Fibroblast of skin of scalp (primary cell): ENCODE measurements at regions not wholly inside any gene's neighbourhood (a gene's known extent, or its start where the extent isn't known, plus 50 kb on each side); places are given as distances from the start of the nearest gene placed in this dataset.
A peak's percentile ranks its signal among the peaks of the same experiment; 100 is the strongest.
"Not testable (repeated sequence)": the region's sequence is repeated elsewhere in the genome, so short reads cannot be mapped to it uniquely, and the experiment has no call there.

Experiments
- DNase-seq: peaks from one replicate; pipeline ENCODE4 v3.0.0-alpha.2; 2013

DNA sequence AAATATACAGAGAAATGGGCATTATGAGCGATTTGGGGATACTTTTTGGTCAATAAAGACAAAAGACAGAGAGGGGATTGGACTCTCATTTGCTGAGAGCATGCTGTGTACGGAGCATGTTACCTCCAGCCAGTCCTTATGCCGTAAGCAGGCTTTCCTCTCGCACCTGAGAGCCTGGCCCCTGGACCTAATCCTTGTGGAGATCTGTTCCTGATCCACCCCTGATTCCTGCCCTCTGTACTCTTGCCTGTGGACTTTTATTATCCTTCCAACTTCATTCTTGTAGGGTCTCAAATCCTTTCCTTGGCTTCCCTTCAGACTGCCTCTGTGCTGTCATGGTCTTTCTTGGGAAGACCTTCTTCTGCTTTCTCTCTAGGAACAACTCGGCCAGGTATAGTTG lies 803.1 kb upstream of the RAB6C start:
- no peak for DNase-seq

DNA sequence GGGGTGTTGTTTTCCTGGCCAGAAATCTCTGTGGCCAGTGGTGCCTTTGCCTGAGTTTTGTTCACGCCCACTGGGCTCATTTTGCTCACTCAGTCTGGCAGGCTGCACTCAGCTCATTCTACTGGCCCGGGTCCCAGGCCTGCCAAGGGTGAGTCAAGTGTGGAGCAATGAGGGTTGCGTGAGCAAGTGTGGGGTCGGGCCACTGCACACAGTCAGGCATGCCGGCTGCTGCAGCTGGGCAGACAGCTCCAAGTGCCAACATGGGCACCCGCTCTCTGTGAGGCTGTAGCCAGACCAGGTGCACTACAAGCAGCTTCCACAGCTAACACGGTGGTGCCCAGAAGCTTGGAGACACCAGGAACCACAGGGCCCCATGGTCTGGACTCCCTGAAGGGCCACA lies 801.1 kb upstream of the RAB6C start:
- no peak for DNase-seq

DNA sequence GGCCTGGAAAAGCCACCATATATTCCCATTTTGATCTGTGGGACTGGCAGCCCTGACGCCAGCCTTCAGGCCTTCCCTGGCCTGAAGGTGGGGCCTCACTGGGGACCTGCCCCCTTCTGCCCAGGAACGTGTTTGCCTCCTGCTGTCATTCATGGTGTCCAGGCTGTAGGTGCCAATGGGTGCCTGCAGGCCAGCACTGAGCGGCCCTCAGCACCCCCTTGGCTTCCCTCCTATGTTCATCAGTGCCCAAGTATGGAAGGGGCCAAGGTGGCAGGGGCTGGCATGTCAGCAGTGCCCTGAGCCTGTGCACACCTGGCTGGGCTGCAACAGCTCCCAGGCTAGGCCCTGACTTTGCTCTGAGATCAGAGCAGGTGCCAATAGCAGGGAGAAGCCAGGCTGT lies 800.3 kb upstream of the RAB6C start:
- DNase-seq = no peak

DNA sequence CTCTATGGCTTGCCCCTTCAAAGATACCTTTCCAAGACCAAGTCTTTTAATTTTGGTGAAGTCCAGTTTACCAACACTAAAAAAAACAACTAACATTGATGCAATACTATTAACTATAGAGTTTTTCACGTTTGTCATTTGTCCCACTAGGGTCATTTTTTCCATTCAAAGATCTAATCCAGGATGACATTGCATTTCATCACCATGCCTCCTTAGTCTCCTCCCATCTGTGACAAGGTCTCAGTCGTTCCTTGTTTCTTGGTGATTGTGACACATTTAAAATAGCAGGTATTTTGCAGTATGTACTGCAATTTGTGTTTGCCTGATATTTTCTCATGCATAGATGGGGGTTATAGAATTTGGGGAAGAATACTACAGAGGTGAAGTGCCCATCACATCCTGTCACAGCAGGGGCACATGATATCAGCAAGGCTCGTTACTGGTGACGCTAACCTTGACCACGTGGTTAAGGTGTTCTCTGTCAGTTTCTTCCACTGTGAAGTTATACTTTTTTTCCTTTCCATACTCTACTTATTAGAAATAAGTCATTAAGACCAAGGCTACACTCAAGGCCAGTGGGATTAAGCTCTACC lies 799.2 kb upstream of the RAB6C start:
- DNase-seq = no peak

DNA sequence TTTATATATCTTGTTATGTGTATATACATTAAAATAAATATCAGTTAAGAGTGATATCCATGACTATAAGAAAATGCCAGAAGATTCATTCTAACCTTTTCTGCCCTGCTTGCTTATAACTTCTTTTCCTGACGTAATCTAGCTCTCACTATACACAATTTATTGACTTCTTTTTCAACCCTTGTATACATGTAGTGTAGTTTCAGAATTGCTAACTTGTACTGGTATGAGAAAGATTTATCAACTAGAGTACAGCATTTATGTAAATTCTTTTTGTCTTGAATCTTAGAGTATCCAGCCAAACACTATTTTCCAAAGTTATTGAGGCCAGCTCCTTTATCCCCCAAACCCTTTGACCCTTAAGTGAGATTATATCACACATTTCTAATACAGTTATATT lies 798.0 kb upstream of the RAB6C start:
- DNase-seq = no peak

DNA sequence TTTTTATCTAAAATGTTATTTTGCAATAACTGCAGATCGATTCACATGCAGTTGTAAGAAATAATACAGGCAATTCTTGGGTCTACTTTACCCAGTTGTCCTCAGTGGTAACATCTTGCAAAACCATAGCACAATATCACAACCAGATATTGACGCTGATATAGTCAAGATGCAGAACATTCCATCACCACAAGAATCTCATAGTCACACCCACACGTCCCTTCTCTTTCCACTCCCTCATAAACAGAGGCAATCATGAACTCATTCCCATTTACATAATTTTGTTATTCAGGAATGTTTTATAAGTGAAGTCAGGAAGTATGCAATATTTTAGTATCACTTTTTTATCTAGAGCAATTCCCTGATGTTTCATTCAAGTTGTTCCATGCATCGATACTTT lies 797.5 kb upstream of the RAB6C start:
- no peak for DNase-seq

DNA sequence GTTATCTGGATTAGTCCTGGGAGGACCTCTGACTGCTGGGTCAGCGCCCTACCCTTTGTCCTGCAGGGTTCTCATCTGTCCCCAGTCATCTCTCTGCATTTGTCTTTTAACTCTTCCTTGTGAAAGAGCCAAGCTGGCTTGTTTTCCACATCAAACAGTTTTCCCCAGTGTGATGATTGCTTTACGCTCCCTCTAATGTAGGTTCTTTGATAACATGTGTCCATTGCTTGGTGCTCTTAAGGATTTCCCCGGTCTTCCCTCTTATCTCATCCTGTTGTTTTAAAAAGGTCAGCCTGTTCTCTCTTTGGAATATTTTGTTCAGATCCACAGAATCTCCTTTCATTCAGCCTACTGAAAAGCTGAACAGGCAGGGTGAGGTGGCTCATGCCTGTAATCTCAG lies 792.1 kb upstream of the RAB6C start:
- no peak for DNase-seq

DNA sequence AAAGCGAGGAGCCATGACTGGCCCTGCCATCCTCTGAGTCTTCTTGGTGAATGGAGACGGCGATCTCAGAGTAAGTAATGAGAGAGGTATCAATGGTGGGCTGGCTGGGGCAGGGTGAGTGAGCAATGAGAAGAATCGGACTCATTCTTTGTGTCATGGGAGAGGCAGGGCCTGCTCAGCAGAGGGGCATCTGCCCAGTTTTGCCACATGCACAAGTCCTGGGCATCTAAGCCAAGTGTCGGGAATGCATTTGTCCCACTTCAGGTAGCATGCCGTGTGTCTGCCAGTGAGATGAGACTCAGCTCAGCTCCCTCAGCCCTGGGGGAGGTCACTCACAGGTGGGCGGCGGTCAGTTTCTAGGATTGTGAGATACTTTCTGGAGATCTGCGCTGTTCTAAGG lies 791.0 kb upstream of the RAB6C start:
- no peak for DNase-seq

DNA sequence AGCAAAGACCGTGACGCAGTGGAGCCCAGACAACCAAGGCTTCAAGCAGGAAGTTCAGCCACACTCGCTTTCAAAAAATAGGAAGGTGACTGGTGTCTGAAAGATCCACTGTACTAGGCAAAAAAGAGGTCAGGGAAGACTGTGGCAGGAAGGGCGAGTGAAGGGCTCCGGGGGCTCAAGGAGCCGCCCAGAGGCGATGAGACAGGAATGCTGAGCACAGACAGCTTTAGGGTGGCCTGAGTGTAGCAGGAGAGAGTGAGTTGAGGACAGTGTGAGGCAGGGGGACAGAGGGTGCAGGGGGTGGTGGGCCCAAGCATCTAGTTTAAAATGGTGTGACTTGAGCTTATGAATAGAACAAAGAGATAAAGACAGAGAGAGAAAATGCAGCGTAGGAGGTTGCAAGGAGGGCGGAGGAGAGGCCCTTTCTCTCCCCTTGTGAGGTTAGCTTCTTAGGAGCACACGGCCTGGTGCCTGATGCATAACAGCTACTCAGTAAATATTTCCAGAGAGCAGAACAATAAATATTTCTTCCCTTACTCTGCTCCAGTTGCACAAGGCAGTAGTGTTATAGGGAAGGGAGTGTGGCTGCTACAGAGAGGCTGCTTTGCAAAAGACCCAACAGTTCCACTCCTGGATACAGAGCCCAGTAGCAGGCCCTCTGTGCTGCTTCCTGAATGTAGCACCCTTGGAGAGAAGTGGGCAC lies 789.7 kb upstream of the RAB6C start:
- DNase-seq = no peak

DNA sequence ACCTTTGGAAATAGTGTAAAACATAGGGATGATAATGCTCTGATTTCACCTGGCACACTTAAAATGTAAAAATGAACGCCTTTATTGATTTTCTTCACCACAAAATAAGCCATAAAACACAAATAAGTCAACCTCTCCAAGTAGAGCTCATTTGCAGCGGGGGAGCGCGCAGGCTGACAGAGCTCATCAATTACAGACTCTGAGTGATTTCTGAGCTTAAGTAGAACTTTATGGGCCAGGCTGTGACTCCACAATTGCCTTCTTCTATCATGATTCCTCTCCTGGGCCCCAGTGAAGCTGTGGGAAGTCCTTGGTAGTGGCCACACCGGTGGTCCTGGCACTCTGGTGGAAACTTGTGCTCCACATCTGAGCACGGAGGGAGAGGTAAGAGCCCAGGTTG lies 789.0 kb upstream of the RAB6C start:
- no peak for DNase-seq

DNA sequence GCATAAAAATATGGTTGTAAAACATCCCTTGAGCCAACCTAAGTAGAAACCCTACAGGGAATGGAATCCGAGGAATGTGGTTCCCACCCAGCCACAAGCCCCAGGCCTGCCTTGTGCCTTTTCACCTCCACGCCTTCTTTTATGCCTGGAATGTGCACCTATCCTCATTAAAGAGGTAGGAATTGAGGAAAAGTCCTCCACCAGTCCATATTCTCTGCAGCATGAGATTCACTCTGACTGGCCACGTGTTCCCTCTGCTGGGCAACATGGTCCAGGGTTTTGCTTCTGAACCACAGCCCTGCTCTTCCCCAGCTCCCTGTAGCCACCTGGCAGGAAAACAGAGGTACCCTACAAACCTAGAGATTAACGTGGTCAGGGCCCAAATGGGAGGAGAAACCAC lies 787.9 kb upstream of the RAB6C start:
- DNase-seq = no peak

DNA sequence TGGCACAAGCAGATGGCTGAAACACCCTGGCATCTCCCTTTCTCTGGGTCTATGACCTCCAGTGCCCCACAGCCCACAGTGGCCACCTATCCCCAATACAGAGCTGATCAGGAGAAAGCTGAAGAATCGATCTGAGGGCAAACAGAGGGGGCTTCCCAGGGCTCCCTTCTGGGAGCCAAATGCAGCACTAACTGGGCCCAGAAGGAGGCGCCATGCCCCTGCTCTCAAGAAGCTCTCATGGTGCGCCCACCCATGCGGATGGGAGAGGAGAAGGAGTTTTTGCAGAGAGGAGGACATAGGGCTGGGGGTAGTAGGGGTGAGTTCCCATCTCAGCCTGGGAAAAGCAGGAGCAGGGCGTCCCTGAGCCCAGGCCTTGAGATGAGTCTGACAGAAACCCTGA lies 787.3 kb upstream of the RAB6C start:
- DNase-seq = no peak

DNA sequence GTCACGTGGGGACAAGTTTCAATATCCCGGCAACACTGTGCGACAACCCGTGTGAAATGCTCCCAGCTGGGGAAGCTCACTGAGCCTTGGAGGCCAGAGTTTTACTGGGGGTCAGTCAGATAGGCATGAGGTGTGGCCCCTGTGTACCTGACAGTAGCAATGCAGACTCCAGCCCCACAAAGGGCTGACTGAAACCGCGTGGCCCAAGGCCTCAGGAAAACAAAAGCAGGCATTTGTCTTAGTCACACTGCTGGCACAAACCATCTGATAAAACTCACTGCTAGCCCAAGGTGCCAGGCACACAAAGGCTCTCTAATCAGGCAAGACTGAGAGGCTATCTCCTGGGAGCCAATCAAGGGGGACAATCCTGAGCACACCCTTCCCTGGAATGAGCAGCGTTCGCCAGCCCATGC lies 786.6 kb upstream of the RAB6C start:
- no peak for DNase-seq

DNA sequence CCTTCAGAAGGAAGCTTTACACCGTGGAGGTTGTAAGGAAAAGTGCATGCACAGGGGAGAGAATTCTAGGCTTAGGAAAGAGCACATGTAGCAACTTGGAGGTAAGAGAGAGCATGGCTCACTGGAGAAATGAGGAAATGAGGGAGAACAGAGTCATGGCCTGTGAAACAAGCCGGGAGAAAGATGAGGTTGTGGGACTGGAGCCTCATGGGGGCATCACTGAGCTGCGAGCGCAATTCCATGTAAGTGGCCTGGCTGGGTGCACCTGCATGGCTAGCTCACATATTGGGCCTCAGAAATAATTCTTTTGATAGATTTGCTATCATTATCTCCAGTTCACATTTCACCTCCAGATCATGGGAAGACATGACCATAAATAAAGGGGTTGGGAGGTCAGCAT lies 785.5 kb upstream of the RAB6C start:
- DNase-seq = no peak

DNA sequence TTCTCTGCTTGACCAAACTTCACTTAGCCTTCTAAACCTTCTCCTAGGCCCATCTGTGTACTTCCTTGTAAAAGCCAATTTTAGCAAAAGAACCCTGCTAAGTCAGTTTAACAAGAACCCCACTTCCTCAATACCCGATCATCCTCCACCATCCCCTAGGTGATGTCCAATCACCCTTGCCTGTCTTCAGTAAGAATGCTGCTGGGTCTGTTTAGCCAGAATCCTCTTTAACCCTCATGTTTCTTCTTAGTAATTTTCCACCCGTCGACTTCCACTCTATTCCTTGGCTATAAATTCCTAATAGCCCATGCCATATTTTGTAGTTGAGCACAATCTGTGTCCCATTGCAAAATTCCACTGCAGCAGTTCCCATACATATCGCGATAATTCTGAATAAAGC lies 780.0 kb upstream of the RAB6C start:
- no peak for DNase-seq

DNA sequence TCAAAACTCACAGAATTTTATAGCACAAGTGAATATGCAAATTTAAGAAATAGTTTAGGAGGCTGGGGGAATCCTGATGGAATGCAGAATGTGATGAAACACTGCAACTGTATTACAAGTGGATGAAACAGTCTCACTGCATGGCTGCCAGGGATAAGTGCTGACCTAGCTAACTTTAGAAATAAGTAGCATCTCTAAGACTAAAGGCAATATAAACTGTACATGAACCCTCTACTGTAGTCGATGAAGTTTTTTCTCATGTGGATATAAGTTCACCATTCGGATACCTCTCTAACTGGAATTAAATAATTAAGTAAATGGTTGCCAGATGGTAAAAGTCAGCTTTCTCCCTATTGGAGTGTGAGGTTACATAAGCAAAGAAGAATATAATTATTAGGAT lies 777.8 kb upstream of the RAB6C start:
- DNase-seq = peak; percentile 66

DNA sequence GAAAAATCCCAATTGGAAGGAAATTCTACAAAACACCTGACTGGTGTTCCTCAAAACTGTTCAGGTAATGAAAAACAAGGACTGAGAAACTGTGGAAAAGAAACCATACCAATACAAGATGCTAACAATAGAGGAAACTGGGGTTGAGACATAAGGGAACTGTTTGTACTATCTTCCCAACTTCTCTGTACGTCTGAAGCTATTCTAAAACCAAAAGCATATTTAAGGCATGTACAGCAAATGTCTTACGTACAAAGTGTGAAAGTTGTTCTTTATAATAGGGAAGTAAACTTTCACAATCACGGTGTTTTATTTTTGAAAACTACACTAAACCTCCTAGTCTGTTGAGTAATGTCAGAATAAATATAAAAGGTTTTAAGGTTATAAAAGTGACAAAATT lies 776.1 kb upstream of the RAB6C start:
- DNase-seq = no peak

DNA sequence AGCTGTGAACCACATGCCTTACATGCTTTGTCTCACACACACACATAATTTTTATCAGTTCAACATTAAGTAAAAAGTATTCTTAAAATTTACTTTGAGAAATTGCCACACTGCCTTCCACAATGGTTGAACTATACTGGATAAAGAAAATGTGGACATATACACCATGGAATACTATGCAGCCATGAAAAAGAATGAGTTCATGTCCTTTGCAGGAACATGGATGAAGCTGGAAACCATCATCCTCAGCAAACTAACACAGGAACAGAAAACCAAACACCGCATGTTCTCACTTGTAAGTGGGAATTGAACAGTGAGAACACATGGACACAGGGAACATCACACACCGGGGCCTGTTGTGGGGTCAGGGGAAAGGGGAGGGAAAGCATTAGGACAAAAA lies 774.9 kb upstream of the RAB6C start:
- not testable (repeated sequence) for DNase-seq

DNA sequence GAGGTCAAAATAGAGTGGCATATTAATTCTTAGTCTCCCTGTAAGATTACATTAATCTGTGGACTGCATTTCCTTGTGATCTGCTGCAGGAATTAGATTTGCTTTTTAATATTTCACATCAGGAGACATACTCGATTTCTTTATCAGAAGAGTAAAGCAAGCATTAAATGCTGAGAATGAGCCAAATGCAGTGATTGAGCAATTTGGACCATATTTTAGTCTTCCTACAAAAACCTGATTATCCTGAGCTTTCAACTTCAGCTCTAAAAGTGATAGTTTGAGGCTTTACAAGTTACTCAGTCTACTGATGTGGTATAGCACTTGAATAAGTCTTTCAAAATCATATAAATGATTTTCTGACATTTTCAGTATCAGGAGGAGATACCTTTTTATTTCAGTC lies 774.3 kb upstream of the RAB6C start:
- DNase-seq = no peak

DNA sequence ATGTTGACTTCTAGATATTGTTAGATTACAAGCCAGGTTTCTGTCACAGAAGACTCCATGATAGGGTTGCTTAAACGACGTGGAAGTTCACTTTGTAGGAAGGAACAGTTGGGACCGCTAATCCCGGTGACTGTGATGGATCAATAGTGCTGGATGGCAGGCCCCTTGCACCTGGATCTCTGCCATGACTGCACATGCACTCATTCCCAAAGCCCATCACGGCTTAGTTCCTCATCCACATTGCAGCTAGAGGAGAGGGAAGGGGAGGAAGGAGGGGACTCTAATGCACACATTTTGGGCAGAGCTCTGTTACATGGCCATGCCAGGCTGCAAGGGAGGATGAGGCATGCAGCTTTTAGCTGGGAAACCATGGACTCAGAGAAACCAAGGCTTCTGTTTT lies 773.7 kb upstream of the RAB6C start:
- DNase-seq = no peak

DNA sequence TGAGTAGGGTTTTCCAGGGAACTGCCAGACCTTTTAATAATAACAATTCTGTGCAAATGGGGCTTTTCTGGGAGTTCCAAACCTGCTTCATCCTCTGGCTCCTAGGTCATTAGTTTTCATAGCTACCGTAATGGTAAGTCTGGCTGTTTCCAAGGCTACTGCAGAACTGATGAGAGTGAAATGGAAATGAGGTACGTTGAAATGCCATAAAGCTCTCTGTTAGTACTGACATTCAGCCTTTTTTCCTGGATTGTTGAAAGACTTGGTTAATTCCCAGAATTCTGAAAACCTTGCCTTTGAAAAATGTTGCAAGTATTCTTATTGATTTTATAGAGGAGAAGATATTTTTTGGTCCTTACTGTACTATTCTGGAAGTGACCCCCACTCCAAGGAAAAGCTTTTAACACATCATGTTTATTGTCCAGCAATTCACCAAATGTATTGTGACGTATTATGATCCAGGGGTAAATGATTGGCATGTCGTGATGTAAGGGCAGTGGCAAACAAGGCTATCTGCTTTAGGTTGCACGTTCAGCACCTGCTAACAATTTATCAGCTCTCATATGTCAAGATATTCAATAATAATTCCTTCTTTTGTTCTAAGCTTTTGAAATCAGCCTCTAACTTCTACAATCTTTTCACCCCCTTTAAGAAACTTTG lies 767.0 kb upstream of the RAB6C start:
- no peak for DNase-seq

DNA sequence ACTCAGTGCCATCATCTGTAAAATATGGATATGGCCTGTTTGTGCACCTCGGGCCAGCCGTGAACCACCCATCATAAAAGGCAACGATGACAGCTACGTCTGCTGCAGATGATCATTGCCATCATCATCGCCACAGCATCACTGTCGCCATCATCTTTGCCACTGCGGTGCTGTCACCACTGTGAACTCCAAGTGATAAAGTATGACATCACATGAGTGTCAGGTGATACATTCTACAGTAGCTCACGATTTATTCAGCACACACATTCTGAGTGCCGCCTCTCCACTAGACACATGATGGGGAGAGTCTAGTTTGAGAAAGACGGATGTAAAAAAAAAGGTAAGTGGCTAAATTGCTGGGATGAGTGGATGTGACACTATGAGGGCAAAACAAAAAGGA lies 755.4 kb upstream of the RAB6C start:
- DNase-seq = no peak

DNA sequence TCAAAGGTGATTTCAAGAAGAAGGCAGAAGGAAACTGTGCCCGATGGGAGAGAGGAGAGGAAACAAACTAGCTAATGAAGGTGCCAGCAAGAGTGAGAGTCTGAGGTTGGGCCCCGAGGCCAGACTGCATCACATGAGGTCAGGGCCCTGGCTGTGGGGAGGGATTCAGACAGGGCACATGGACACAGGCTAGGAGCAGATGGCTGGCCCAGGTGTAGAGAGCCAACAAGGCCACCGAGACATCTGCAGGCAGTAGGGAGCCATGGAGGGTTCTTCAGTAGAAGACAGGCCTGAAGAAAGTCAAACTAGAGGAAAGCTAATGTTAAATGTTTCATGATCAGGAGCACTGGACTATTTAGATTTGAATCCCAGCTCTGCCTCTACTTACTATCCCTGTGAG lies 755.0 kb upstream of the RAB6C start:
- no peak for DNase-seq

DNA sequence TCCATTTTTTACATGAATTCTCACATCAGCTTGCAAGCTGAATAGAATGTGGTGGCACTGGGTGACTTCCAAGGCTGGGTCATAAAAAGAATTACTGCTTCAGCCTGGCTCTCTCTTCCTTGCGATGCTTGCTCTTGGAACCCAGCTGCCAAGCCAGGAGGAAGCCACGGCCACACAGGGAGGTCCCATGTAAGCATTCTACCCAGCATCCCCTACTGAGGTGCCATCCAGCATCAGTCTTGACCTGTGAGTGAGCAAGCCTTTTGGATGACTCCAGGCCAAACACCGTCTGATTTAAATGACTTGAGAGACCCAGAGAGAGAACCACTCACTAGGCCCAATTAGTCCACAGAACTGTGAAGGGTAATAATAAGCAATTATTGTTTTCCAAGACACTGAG lies 750.3 kb upstream of the RAB6C start:
- DNase-seq = no peak
